Neural crest cell (in vitro differentiated cells): ENCODE measurements at regions not wholly inside any gene's neighbourhood (a gene's known extent, or its start where the extent isn't known, plus 50 kb on each side); places are given as distances from the start of the nearest gene placed in this dataset.

Experiments used
- DNase-seq: peaks from one replicate; pipeline ENCODE4 v3.0.0; 2021; ENCODE audit warnings: low read depth, mixed read lengths, low spot score
- H3K27ac Mint-ChIP-seq: one replicate; pipeline ENCODE4 v1.8.0; 2021; ENCODE audit warnings: mild to moderate bottlenecking, mixed read lengths; ENCODE audit not compliant: unreplicated experiment
- H3K27me3 Mint-ChIP-seq: 2 replicates; pipeline ENCODE4 v1.8.0; 2021; ENCODE audit warnings: low read depth, mild to moderate bottlenecking, mixed read lengths
- H3K36me3 Mint-ChIP-seq: 2 replicates; pipeline ENCODE4 v1.8.0; 2021; ENCODE audit warnings: low read depth, mild to moderate bottlenecking, mixed read lengths
- H3K4me1 Mint-ChIP-seq: 2 replicates; pipeline ENCODE4 v1.8.0; 2021; ENCODE audit warnings: mixed read lengths
- H3K4me3 Mint-ChIP-seq: one replicate; pipeline ENCODE4 v1.8.0; 2021; ENCODE audit warnings: mild to moderate bottlenecking, mixed read lengths
- H3K9me3 Mint-ChIP-seq: 2 replicates; pipeline ENCODE4 v1.8.0; 2021; ENCODE audit warnings: mixed read lengths
- TF ChIP-seq, protein P1 (sequence below): fragments of 200-600 bp; sonication (generic); conservative IDR thresholded peaks from 2 replicates; pipeline ENCODE4 v1.5.0; 2021; ENCODE audit warnings: antibody characterized with exemption, mild to moderate bottlenecking

DNA sequence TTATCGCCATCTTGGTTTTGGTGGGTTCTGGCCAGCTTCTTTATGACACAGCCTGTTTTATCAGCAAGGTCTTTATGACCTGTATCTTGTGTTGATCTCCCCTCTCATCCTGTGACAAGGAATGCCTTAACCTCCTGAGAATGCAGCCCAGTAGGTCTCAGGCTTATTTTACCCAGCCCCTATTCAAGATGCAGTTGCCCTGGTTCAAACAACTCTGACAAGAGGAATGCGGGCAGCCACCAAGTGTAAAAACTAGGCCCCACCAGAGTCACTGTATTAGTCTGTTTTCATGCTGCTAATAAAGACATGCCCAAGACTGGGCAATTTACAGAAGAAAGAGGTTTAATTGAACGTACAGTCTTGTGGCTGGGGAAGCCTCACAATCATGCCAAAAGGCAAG is 671.3 kb downstream of the SORCS1 start:
- H3K4me3 Mint-ChIP-seq, result no peak overlapping the region
- DNase-seq, result no peak

DNA sequence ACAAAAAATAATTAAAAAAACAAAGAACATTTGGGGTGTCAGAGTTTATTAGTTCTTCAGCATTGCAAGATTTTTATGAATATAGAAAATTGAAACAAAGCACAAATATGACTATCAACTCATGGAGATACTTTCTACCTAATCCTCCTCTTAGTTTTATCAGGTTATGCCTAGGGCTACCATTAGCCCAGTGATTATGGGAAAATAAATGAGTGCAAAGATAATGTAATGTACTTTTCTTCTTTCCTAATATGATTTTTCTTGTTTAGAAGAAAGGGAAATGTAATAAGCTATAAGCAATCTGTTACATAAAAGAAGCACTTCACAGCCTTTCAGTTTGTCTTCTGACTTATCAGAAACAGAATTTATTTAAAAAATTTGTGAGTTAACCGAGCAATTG is 676.8 kb downstream of the SORCS1 start:
- no peaks in the 10 kb centered on the region for H3K36me3 Mint-ChIP-seq
- DNase-seq, result no peak
- TF ChIP-seq, protein P1, sequence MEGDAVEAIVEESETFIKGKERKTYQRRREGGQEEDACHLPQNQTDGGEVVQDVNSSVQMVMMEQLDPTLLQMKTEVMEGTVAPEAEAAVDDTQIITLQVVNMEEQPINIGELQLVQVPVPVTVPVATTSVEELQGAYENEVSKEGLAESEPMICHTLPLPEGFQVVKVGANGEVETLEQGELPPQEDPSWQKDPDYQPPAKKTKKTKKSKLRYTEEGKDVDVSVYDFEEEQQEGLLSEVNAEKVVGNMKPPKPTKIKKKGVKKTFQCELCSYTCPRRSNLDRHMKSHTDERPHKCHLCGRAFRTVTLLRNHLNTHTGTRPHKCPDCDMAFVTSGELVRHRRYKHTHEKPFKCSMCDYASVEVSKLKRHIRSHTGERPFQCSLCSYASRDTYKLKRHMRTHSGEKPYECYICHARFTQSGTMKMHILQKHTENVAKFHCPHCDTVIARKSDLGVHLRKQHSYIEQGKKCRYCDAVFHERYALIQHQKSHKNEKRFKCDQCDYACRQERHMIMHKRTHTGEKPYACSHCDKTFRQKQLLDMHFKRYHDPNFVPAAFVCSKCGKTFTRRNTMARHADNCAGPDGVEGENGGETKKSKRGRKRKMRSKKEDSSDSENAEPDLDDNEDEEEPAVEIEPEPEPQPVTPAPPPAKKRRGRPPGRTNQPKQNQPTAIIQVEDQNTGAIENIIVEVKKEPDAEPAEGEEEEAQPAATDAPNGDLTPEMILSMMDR, result no peak
- peaks cover under 1% of the 10 kb centered on the region for H3K4me1 Mint-ChIP-seq
- no peak overlapping the region for H3K27ac Mint-ChIP-seq
- no peaks in the 10 kb centered on the region for H3K9me3 Mint-ChIP-seq
- no peak overlapping the region for H3K4me3 Mint-ChIP-seq
- peaks cover 4% of the 10 kb centered on the region for H3K27me3 Mint-ChIP-seq

More for the DNA sequence above, 671.3 kb downstream of the SORCS1 start:
- peaks cover 9% of the 10 kb centered on the region for H3K4me1 Mint-ChIP-seq
- H3K27ac Mint-ChIP-seq, result no peak overlapping the region
- TF ChIP-seq, protein P1, result no peak
- H3K27me3 Mint-ChIP-seq, result peaks cover 3% of the 10 kb centered on the region
- no peaks in the 10 kb centered on the region for H3K9me3 Mint-ChIP-seq
- no peaks in the 10 kb centered on the region for H3K36me3 Mint-ChIP-seq

DNA sequence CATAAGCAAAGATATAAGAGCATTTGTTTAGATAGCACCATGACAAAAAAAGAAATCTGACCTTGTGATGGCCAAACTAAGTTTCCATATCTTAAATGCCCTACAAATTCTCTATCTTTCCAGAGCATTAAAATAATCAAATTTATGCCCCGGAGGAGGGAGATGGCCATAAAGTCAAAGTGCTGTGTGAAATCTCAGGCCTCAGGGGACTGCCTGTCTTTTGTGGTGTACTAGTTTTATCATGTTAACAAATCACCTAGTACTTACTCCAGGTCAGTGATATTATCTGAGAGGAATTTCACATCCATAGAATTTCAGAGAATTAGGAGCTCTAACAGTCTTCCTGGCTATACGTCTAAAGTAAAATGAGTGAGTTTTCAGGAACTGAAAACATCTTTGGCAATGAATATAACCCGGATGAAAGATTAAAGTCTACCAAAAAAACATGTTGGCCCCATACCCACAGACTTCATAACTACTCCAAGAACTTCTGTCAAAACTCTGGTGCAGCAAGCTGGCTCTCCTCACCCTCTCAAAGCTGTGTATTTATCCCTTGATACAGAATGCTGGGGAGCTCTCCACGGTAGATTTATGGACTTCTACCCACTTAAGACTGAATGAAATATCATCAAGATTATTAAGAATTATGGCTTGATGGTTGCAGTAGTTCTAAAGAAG is 682.8 kb downstream of the SORCS1 start:
- Mint-ChIP-seq H3K4me1 (no peaks in the 10 kb centered on the region), H3K9me3 (no peaks in the 10 kb centered on the region), H3K27ac (no peak overlapping the region), H3K36me3 (no peaks in the 10 kb centered on the region), H3K4me3 (no peak overlapping the region), H3K27me3 (peaks cover 2% of the 10 kb centered on the region)
- no peak for DNase-seq
- TF ChIP-seq, protein P1, result no peak

DNA sequence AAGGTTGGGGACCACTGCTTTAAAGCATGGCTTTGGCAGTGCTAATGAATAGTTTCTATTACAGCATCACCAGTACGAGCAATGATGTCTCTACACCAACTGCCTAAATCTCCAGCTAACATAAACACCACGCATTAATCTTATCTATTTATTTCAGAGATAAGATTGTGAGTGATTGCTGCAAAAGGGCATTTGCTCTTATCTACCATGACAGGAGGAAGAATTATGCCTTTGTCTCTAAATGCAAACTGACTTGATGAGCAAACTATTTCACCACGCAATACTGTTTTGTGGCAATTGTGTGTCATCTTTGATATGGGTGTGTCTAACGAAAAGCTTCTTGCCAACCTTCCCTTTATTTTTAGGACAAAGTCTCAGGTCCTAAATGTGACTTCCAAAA is 684.9 kb downstream of the SORCS1 start:
- TF ChIP-seq, protein P1, result no peak
- H3K27me3 Mint-ChIP-seq, result no peaks in the 10 kb centered on the region
- no peaks in the 10 kb centered on the region for H3K36me3 Mint-ChIP-seq
- no peak overlapping the region for H3K27ac Mint-ChIP-seq
- H3K9me3 Mint-ChIP-seq, result no peaks in the 10 kb centered on the region
- no peaks in the 10 kb centered on the region for H3K4me1 Mint-ChIP-seq
- DNase-seq, result no peak
- no peak overlapping the region for H3K4me3 Mint-ChIP-seq

DNA sequence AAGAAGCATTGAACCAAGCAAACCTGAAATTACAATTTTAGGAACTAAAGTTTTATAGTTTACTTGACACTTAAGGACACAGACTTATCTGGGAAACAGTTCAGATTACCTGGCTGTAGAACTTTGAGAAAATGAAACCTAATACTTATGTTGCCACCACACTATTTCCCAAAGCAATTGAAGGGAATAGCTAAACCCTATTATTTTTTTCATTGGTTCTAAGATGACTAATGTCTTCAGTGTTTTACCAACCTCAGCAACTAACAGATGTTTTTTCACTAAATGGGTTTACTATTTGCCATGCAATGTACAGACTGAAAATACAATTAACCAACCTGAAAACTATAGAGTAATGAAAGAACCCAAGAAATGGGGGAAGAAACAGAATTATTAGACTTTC is 689.6 kb downstream of the SORCS1 start:
- peaks cover 5% of the 10 kb centered on the region for H3K9me3 Mint-ChIP-seq
- no peaks in the 10 kb centered on the region for H3K36me3 Mint-ChIP-seq
- H3K4me1 Mint-ChIP-seq, result peaks cover 5% of the 10 kb centered on the region
- H3K4me3 Mint-ChIP-seq, result no peak overlapping the region
- no peak overlapping the region for H3K27ac Mint-ChIP-seq
- TF ChIP-seq, protein P1, result no peak
- H3K27me3 Mint-ChIP-seq, result no peaks in the 10 kb centered on the region
- DNase-seq, result no peak
